ENCODE measurements at regions not wholly inside any gene's neighbourhood (a gene's known extent, or its start where the extent isn't known, plus 50 kb on each side); places are given as distances from the start of the nearest gene placed in this dataset.
A peak's percentile ranks its signal among the peaks of the same experiment; 100 is the strongest.
"Not testable (repeated sequence)": the region's sequence is repeated elsewhere in the genome, so short reads cannot be mapped to it uniquely, and the experiment has no call there.

GRCh38 chr4:96342790-96343455 is 503.0 kb downstream of the PDHA2 start:
- DNase-seq: no peak

- DNase-seq: no peak
These were observed 503.9 kb downstream of the PDHA2 start for GRCh38 chr4:96343836-96344235.

- DNase-seq: no peak
These were observed 507.7 kb downstream of the PDHA2 start for GRCh38 chr4:96347582-96347981.

- DNase-seq: peak; percentile 4
These were observed 512.2 kb downstream of the PDHA2 start for GRCh38 chr4:96352051-96352517.

- no peak for DNase-seq
These were observed 514.3 kb downstream of the PDHA2 start for GRCh38 chr4:96354036-96354712.

- no peak for DNase-seq
These were observed 515.5 kb downstream of the PDHA2 start for GRCh38 chr4:96355414-96355813.

- no peak for DNase-seq
These were observed 516.9 kb downstream of the PDHA2 start for GRCh38 chr4:96356591-96357370.

GRCh38 chr4:96366632-96367031 is 526.7 kb downstream of the PDHA2 start:
- DNase-seq: no peak

- DNase-seq: no peak
These were observed 535.5 kb downstream of the PDHA2 start for GRCh38 chr4:96375367-96375766.

GRCh38 chr4:96379524-96379923 is 539.6 kb downstream of the PDHA2 start:
- no peak for DNase-seq

- no peak for DNase-seq
These were observed 540.2 kb downstream of the PDHA2 start for GRCh38 chr4:96380106-96380505.

- DNase-seq: no peak
These were observed 543.5 kb downstream of the PDHA2 start for GRCh38 chr4:96383349-96383748.

GRCh38 chr4:96389770-96390169 is 549.9 kb downstream of the PDHA2 start:
- DNase-seq: no peak

- no peak for DNase-seq
These were observed 550.5 kb downstream of the PDHA2 start for GRCh38 chr4:96390404-96390803.

GRCh38 chr4:96395747-96396146 is 555.9 kb downstream of the PDHA2 start:
- DNase-seq: no peak

- no peak for DNase-seq
These were observed 566.8 kb downstream of the PDHA2 start for GRCh38 chr4:96406742-96407141.

- DNase-seq: no peak
These were observed 567.3 kb downstream of the PDHA2 start for GRCh38 chr4:96407225-96407624.

- DNase-seq: no peak
These were observed 568.0 kb downstream of the PDHA2 start for GRCh38 chr4:96407738-96408463.

- DNase-seq: not testable (repeated sequence)
These were observed 575.0 kb downstream of the PDHA2 start for GRCh38 chr4:96414853-96415252.

- DNase-seq: no peak
These were observed 589.8 kb downstream of the PDHA2 start for GRCh38 chr4:96429657-96430056.

- DNase-seq: no peak
These were observed 591.2 kb downstream of the PDHA2 start for GRCh38 chr4:96431094-96431493.

- DNase-seq: no peak
These were observed 608.5 kb downstream of the PDHA2 start for GRCh38 chr4:96448315-96448872.

Data from midbrain (tissue), 1 donor.